ENCODE measurements at regions not wholly inside any gene's neighbourhood (a gene's known extent, or its start where the extent isn't known, plus 50 kb on each side); places are given as distances from the start of the nearest gene placed in this dataset.

- TF ChIP-seq CTCF (IDR thresholded peaks at IDR 0.05 in 8 of 11, conservative IDR thresholded peaks at IDR 0.05 in 3 of 11) (no peak), POLR2A (IDR thresholded peaks at IDR 0.05) (no peak)
Observed at GRCh38 chr12:102736328-102736727, 180.7 kb downstream of the PAH start.
